ENCODE measurements at regions not wholly inside any gene's neighbourhood (a gene's known extent, or its start where the extent isn't known, plus 50 kb on each side); places are given as distances from the start of the nearest gene placed in this dataset.

- Histone ChIP-seq H2AK5ac (ENCODE audit: low read depth, low read length) (no peak overlapping the region), H4K5ac (ENCODE audit: insufficient read length, low read depth, low read length) (no peak overlapping the region), H3K14ac (ENCODE audit: insufficient read length) (no peak overlapping the region), H3K4me1 (replicated peaks in 1 of 4; ENCODE audit: control insufficient read depth in 3 of 4, insufficient read depth in 4 of 4, low read length in 3 of 4) (no peaks in the 10 kb centered on the region), H3K27ac (ENCODE audit: low read depth, low read length) (no peak overlapping the region), H3K4me3 (ENCODE audit: extremely low read depth in 1 of 4, insufficient read depth in 2 of 4, low read depth in 3 of 4, low read length in 4 of 4) (no peak overlapping the region), H4K91ac (replicated peaks; ENCODE audit: insufficient read length, low read length) (no peak overlapping the region), H3K23me2 (ENCODE audit: low read depth, low read length) (no peaks in the 10 kb centered on the region; the same call in 1 of the 2 replicates), H2BK20ac (ENCODE audit: low read length) (no peak overlapping the region), H3K18ac (ENCODE audit: extremely low read depth, low read length) (no peak overlapping the region), H3K9ac (replicated peaks in 1 of 4; ENCODE audit: extremely low read depth in 1 of 4, low read depth in 3 of 4, low read length in 3 of 4) (no peak overlapping the region), H4K8ac (ENCODE audit: extremely low read depth, insufficient read depth, low read length) (no peak overlapping the region), H3K9me3 (ENCODE audit: insufficient read depth in 2 of 2, low read depth in 1 of 2, low read length in 1 of 2) (no peaks in the 10 kb centered on the region), H3K56ac (replicated peaks; ENCODE audit: insufficient read length, low read depth, low read length) (no peak overlapping the region), H2AFZ (ENCODE audit: low read length) (no peak overlapping the region), H3K27me3 (replicated peaks in 1 of 4; ENCODE audit: control insufficient read depth in 3 of 4, extremely low read depth in 1 of 4, insufficient read depth in 3 of 4, low read length in 3 of 4) (no peaks in the 10 kb centered on the region), H4K20me1 (replicated peaks in 1 of 2; ENCODE audit: control insufficient read depth in 1 of 2, insufficient read depth in 2 of 2, low read length in 2 of 2) (no peaks in the 10 kb centered on the region), H2BK15ac (ENCODE audit: low read length) (no peak overlapping the region), H3K36me3 (ENCODE audit: control insufficient read depth in 2 of 4, insufficient read depth in 4 of 4, low read length in 3 of 4) (no peaks in the 10 kb centered on the region), H3K79me1 (ENCODE audit: low read depth, low read length) (no peaks in the 10 kb centered on the region), H3K4me2 (ENCODE audit: insufficient read depth in 1 of 2, low read depth in 2 of 2, low read length in 2 of 2) (no peak overlapping the region), H3K4ac (replicated peaks; ENCODE audit: insufficient read length, low read depth, low read length) (no peak overlapping the region), H2BK5ac (ENCODE audit: low read depth, low read length) (no peak overlapping the region), H2BK120ac (replicated peaks; ENCODE audit: low read depth, low read length) (no peak overlapping the region), H2BK12ac (ENCODE audit: low read depth, low read length) (no peak overlapping the region), H3K79me2 (ENCODE audit: control insufficient read depth in 1 of 2, insufficient read depth in 2 of 2, low read length in 2 of 2) (no peaks in the 10 kb centered on the region), H3K23ac (ENCODE audit: insufficient read length) (no peak overlapping the region)
- FAIRE-seq (no peak), DNase-seq (ENCODE audit: low read depth in 1 of 2, low spot score in 2 of 2) (no peak)
- ChIA-PET POLR2A (ENCODE audit: partially characterized antibody) (no interaction called here), CTCF (ENCODE audit: partially characterized antibody) (interaction anchor here (0.8 to 8.0 kb wide), 30 partner anchors 8 to 289 kb away, joined by 3 to 94 read pairs (median 6); partner anchors contain the start of genes CLCN3, MFAP3L and NEK1)
- no peak for TF ChIP-seq TCF12 (IDR thresholded peaks at IDR 0.05; ENCODE audit: low read depth, low read length)
- TF ChIP-seq CBX5 (IDR thresholded peaks at IDR 0.05; ENCODE audit: low read depth, low read length), result no peak
- no peak for TF ChIP-seq HDAC6 (IDR thresholded peaks at IDR 0.05; ENCODE audit: low read depth, low read length)
- TF ChIP-seq NRF1 (IDR thresholded peaks at IDR 0.05; ENCODE audit: low read depth, low read length), result no peak
- no peak for TF ChIP-seq SP2 (IDR thresholded peaks at IDR 0.05; ENCODE audit: low read length)
- TF ChIP-seq RBBP5 (IDR thresholded peaks at IDR 0.05; ENCODE audit: borderline replicate concordance, low read depth, low read length), result no peak
- TF ChIP-seq TBP (IDR thresholded peaks at IDR 0.05; ENCODE audit: low read depth, low read length), result no peak
- no peak for TF ChIP-seq PHF8 (conservative IDR thresholded peaks at IDR 0.05; ENCODE audit: low read depth, low read length)
- no peak for TF ChIP-seq RAD21 (IDR thresholded peaks at IDR 0.05 in 1 of 2, conservative IDR thresholded peaks at IDR 0.05 in 1 of 2; ENCODE audit: low read depth in 2 of 2, low read length in 2 of 2)
- TF ChIP-seq ATF2 (IDR thresholded peaks at IDR 0.05; ENCODE audit: low read length), result no peak
- 68% methylated on average over 2 of the region's 2 CpGs; no CpG with 5 or more reads in 1 of the 2 experiments for WGBS, 2 experiments (ENCODE audit: extremely low coverage in 1 of 2, insufficient coverage in 1 of 2, insufficient read length in 1 of 2, insufficient replicate concordance in 2 of 2, low coverage in 1 of 2, low lambda C conversion rate in 2 of 2, missing lambda C conversion rate in 1 of 2)
Measured at GRCh38 chr4:169811476-169811875, 53.7 kb upstream of the HPF1 start.

Measured in H1 (cell line).